HEK293 (cell line): ENCODE measurements at regions not wholly inside any gene's neighbourhood (a gene's known extent, or its start where the extent isn't known, plus 50 kb on each side); places are given as distances from the start of the nearest gene placed in this dataset.

Source experiments
- CTCF ChIP-seq: fragments of 450-650 bp; formaldehyde crosslinking; IDR thresholded peaks from 2 replicates; pipeline ENCODE4 v1.5.1; 2016; ENCODE audit warnings: missing biosample characterization, missing genetic modification characterization
- TCF7L2 ChIP-seq: IDR thresholded peaks from 2 replicates; pipeline ENCODE4 v1.6.1; 2011; ENCODE audit warnings: low read depth, mild to moderate bottlenecking, inconsistent platforms, low read length, moderate library complexity, borderline replicate concordance
- ZNF10 ChIP-seq: fragments of 450-650 bp; formaldehyde crosslinking; IDR thresholded peaks from 2 replicates; pipeline ENCODE4 v1.5.1; 2017; ENCODE audit warnings: missing biosample characterization, missing genetic modification characterization

GRCh38 chr21:27201197-27201596 is 234.3 kb upstream of the ADAMTS5 start:
- TF ChIP-seq CTCF (tag by site-specific recombination), result no peak
- no peak for TF ChIP-seq TCF7L2
- no peak for TF ChIP-seq ZNF10
